ENCODE measurements at regions not wholly inside any gene's neighbourhood (a gene's known extent, or its start where the extent isn't known, plus 50 kb on each side); places are given as distances from the start of the nearest gene placed in this dataset.

- no peak for TF ChIP-seq CTCF (conservative IDR thresholded peaks at IDR 0.05; ENCODE audit: low read depth, low read length)
- TF ChIP-seq EZH2 (IDR thresholded peaks at IDR 0.05; ENCODE audit: borderline replicate concordance, low read depth, low read length, poor library complexity, severe bottlenecking) = no peak
Measured at GRCh38 chr3:176362191-176362731, 835.0 kb downstream of the TBL1XR1 start.
